ENCODE measurements at regions not wholly inside any gene's neighbourhood (a gene's known extent, or its start where the extent isn't known, plus 50 kb on each side); places are given as distances from the start of the nearest gene placed in this dataset.

GRCh38 chr15:39156166-39156565, 424.7 kb upstream of the THBS1 start:
- no peak overlapping the region for H3K9ac ChIP-seq
- DNase-seq: no peak
- H3K4me1 ChIP-seq (ENCODE audit: control insufficient read depth in 1 of 2, insufficient read depth in 2 of 2, low read depth in 1 of 2, low read length in 1 of 2): no peaks in the 10 kb centered on the region; a peak in 1 of 4 replicates

GRCh38 chr15:39156646-39157250, 424.1 kb upstream of the THBS1 start:
- no peaks in the 10 kb centered on the region for H3K79me2 ChIP-seq (ENCODE audit: insufficient read depth)
- no peaks in the 10 kb centered on the region for H3K9me2 ChIP-seq
- H3K4me2 ChIP-seq: no peak overlapping the region
- no peak overlapping the region for H3K9ac ChIP-seq
- no peaks in the 10 kb centered on the region; a peak in 1 of 4 replicates for H3K4me1 ChIP-seq (ENCODE audit: control insufficient read depth in 1 of 2, insufficient read depth in 2 of 2, low read depth in 1 of 2, low read length in 1 of 2)
- no peak overlapping the region for H2AFZ ChIP-seq (ENCODE audit: low read depth)
- TF ChIP-seq ZBTB33 (IDR thresholded peaks at IDR 0.05; ENCODE audit: borderline replicate concordance, low read depth) (no peak), ELF1 (IDR thresholded peaks at IDR 0.05) (no peak), GATA2 (CRISPR knock-in tag; IDR thresholded peaks at IDR 0.05) (no peak), JUND (IDR thresholded peaks at IDR 0.05) (no peak), TEAD4 (IDR thresholded peaks at IDR 0.05; ENCODE audit: borderline replicate concordance, insufficient read depth) (no peak), EZH2phosphoT487 (IDR thresholded peaks at IDR 0.05; ENCODE audit: borderline replicate concordance, low read depth) (no peak), YY1 (IDR thresholded peaks at IDR 0.05; ENCODE audit: low read depth) (no peak), IRF3 (IDR thresholded peaks at IDR 0.05; ENCODE audit: low read depth, low read length) (no peak), FOXM1 (IDR thresholded peaks at IDR 0.05; ENCODE audit: low read depth) (no peak), MXI1 (IDR thresholded peaks at IDR 0.05; ENCODE audit: low read depth, low read length) (no peak), FOXJ3 (CRISPR knock-in tag; IDR thresholded peaks at IDR 0.05) (no peak), REST (IDR thresholded peaks at IDR 0.05; ENCODE audit: low read depth, low read length) (no peak), TCF12 (IDR thresholded peaks at IDR 0.05) (no peak), GABPA (IDR thresholded peaks at IDR 0.05; ENCODE audit: low read depth) (no peak)
- H3K36me3 ChIP-seq (replicated peaks in 1 of 2; ENCODE audit: control insufficient read depth in 1 of 2, insufficient read depth in 2 of 2, low read length in 1 of 2): no peaks in the 10 kb centered on the region
- H4K20me1 ChIP-seq (ENCODE audit: insufficient read depth): no peaks in the 10 kb centered on the region
- ChIA-PET POLR2A (no interaction called here), CTCF (interaction anchor here (1.6 to 2.3 kb wide), 2 partner anchors 10 to 15 kb away, joined by 4 to 10 read pairs; no protein-coding TSS in a partner anchor)
- no peak overlapping the region for H3K27ac ChIP-seq (ENCODE audit: low read depth in 2 of 2, low read length in 1 of 2)
- WGBS (ENCODE audit: low lambda C conversion rate): 89% methylated on average over 2 of the region's 2 CpGs
- no peak overlapping the region for H3K4me3 ChIP-seq (ENCODE audit: low read depth in 2 of 2, low read length in 1 of 2)
- no peaks in the 10 kb centered on the region for H3K27me3 ChIP-seq (ENCODE audit: insufficient read depth)
- no peaks in the 10 kb centered on the region for H3K9me3 ChIP-seq
- peaks cover 10% of the 10 kb centered on the region for H3F3A ChIP-seq (replicated peaks; ENCODE audit: insufficient read depth)
- no peak for DNase-seq

More at GRCh38 chr15:39156166-39156565, 424.7 kb upstream of the THBS1 start:
- no peaks in the 10 kb centered on the region for H4K20me1 ChIP-seq (ENCODE audit: insufficient read depth)
- H3K9me3 ChIP-seq: no peaks in the 10 kb centered on the region
- H3K4me2 ChIP-seq: no peak overlapping the region
- H3F3A ChIP-seq (replicated peaks; ENCODE audit: insufficient read depth): peaks cover 10% of the 10 kb centered on the region
- H3K9me2 ChIP-seq: no peaks in the 10 kb centered on the region
- CTCF ChIA-PET: interaction anchor here (2.3 kb wide), 1 partner anchor 16 kb away, joined by 10 read pairs; no protein-coding TSS in a partner anchor
- H3K27ac ChIP-seq (ENCODE audit: low read depth in 2 of 2, low read length in 1 of 2): no peak overlapping the region
- WGBS (ENCODE audit: low lambda C conversion rate): 88% methylated on average over 1 of the region's 1 CpG
- H3K27me3 ChIP-seq (ENCODE audit: insufficient read depth): no peaks in the 10 kb centered on the region
- no peak overlapping the region for H2AFZ ChIP-seq (ENCODE audit: low read depth)
- no peaks in the 10 kb centered on the region for H3K79me2 ChIP-seq (ENCODE audit: insufficient read depth)
- H3K4me3 ChIP-seq (ENCODE audit: low read depth in 2 of 2, low read length in 1 of 2): no peak overlapping the region
- no peaks in the 10 kb centered on the region for H3K36me3 ChIP-seq (replicated peaks in 1 of 2; ENCODE audit: control insufficient read depth in 1 of 2, insufficient read depth in 2 of 2, low read length in 1 of 2)
- POLR2A ChIA-PET: no interaction called here
- no peak for TF ChIP-seq TAF1 (IDR thresholded peaks at IDR 0.05; ENCODE audit: borderline replicate concordance, low read depth, low read length)

Measured in SK-N-SH (cell line).